Heart right ventricle (tissue), 16 donors: ENCODE measurements at regions not wholly inside any gene's neighbourhood (a gene's known extent, or its start where the extent isn't known, plus 50 kb on each side); places are given as distances from the start of the nearest gene placed in this dataset.

ENCODE experiments used
- ATAC-seq, 8 donors: fragments of 200-7000 bp; cut with Tn5 transposase; one replicate each; pipeline ENCODE4 v1.9.1; 2020; ENCODE audit warnings: mild to moderate bottlenecking in 8 of 8, moderate library complexity in 8 of 8, moderate number of reproducible peaks in 1 of 8
- DNase-seq, 2 donors: peaks; one replicate each; pipeline ENCODE4 v3.0.0-alpha.2; 2020
- H3K27ac ChIP-seq, 10 donors: fragments of 200-600 bp; sonication (generic) in 2 of 10; one replicate each; pipeline versions ENCODE4 v1.5.0 to v1.8.0; 2020 to 2022; ENCODE audit warnings: mild to moderate bottlenecking in 3 of 10
- H3K27me3 ChIP-seq, 7 donors: fragments of 200-600 bp; one replicate each; pipeline ENCODE4 v1.8.0; 2021 to 2022; ENCODE audit warnings: mild to moderate bottlenecking in 2 of 7
- H3K36me3 ChIP-seq, 9 donors: fragments of 200-600 bp; sonication (generic) in 1 of 9; one replicate each; pipeline versions ENCODE4 v1.5.0 to v1.8.0; 2020 to 2022; ENCODE audit warnings: mild to moderate bottlenecking in 2 of 9
- H3K4me1 ChIP-seq, 9 donors: fragments of 200-600 bp; sonication (generic) in 1 of 9; one replicate each; pipeline versions ENCODE4 v1.5.0 to v1.8.0; 2020 to 2022; ENCODE audit warnings: mild to moderate bottlenecking in 4 of 9
- H3K4me3 ChIP-seq, 10 donors: fragments of 200-600 bp; sonication (generic) in 2 of 10; one replicate each; pipeline versions ENCODE4 v1.5.0 to v1.8.0; 2020 to 2022; ENCODE audit warnings: mild to moderate bottlenecking in 7 of 10, moderate library complexity in 2 of 10
- H3K9me3 ChIP-seq, 11 donors: fragments of 200-600 bp in 10 of 11; sonication (generic) in 2 of 11; one replicate each; pipeline versions ENCODE4 v1.5.0 to v1.8.0; 2013 to 2022; ENCODE audit warnings: mild to moderate bottlenecking in 2 of 11, control low read depth in 1 of 11, moderate library complexity in 1 of 11
- WGBS, 2 donors: extraction: QIAGEN DNeasy Blood & Tissue Kit; methylation state at CpG; one replicate each; pipeline ENCODE4 v1.1.7; 2013; ENCODE audit warnings: inconsistent platforms in 1 of 2; 5-methylcytosine and 5-hydroxymethylcytosine counted together
- intact Hi-C, 10 donors: fragments of 100-400 bp; cut with DNase I; formaldehyde crosslinking; loops; one replicate each; pipeline versions ENCODE4 v1.11.1 to v1.14.2; 2022
- TF ChIP-seq, protein P1 (sequence below), 9 donors: fragments of 200-600 bp; sonication (generic) in 2 of 9; IDR thresholded peaks; one replicate each; pipeline versions ENCODE4 v1.5.0 to v1.8.0; 2021 to 2022; ENCODE audit warnings: antibody characterized with exemption in 9 of 9, mild to moderate bottlenecking in 5 of 9, moderate library complexity in 1 of 9
- donor health status: Arrhythmogenic right ventricular cardiomyopathy.
- donor health status: ischemic (EF 13 %, LVEDD 7.1; RV severe dilation, severe dysfunction).
- donor health status: healthy with polysubstance abuse.
- donor health status: DM: no; HTN: yes; CAD: no.
- donor health status: DM: no; HTN: no; CAD: no.
- donor health status: ischemic (EF 25% LVEDD 6.9; RV normal size, moderate dysfunction).
- donor health status: ischemic (EF 25% LVEDD 5.7; RV mildly dilated, moderate dysfunction).
- donor health status: healthy.
- donor health status: DM: yes; HTN: yes; CAD: no.
- donor health status: Ischemic cardiomyopathy.
- donor health status: ischemic (EF 35%, LVEDD 5.7; RV mildly dilated, moderate dysfunction).
- donor health status: nonischemic (EF 11% LVEDD 7.7; RV severe dilation, severe dysfunction).
- donor health status: DM: yes; HTN: yes; CAD: no.
- donor health status: PGD.
- donor health status: ischemic (EF 29% LVEDD 5.4; RV normal size, mild dysfunction).
- donor health status: nonischemic (EF 23%, LVEDD 6.1; RV moderate dilation, normal function).

DNA sequence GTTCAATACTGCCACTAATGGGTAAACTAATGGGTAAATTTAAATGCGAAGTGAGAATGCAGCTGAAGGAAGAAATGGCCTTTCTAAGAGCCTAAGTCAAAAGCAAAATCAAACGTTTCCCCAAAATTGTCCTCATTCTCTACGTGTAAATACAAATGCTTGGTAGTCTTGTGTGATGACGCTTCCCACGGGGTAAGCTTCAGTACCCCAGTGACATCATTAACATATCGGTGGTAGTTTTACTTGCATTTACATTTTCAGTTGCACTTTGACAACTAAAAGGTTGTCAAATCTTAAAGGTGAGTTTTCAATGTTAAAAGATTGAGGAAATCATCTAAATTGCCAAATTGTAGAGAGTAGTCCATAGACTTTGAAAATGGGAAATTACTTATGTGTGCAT, 550.7 kb upstream of the CCNG1 start:
- no peak for DNase-seq
- WGBS, 2 donors = 55 to 56% methylated on average over 6 of the region's 6 CpGs
- no peaks in the 10 kb centered on the region for H3K27me3 ChIP-seq
- intact Hi-C loops = no loop called here
- no peaks in the 10 kb centered on the region for H3K4me1 ChIP-seq
- H3K4me3 ChIP-seq = no peak overlapping the region
- no peak for ATAC-seq
- H3K36me3 ChIP-seq = no peaks in the 10 kb centered on the region
- no peak overlapping the region for H3K27ac ChIP-seq
- H3K9me3 ChIP-seq = peaks cover 0 to 26% (median 0%) of the 10 kb centered on the region in 11 donors
- TF ChIP-seq, protein P1, sequence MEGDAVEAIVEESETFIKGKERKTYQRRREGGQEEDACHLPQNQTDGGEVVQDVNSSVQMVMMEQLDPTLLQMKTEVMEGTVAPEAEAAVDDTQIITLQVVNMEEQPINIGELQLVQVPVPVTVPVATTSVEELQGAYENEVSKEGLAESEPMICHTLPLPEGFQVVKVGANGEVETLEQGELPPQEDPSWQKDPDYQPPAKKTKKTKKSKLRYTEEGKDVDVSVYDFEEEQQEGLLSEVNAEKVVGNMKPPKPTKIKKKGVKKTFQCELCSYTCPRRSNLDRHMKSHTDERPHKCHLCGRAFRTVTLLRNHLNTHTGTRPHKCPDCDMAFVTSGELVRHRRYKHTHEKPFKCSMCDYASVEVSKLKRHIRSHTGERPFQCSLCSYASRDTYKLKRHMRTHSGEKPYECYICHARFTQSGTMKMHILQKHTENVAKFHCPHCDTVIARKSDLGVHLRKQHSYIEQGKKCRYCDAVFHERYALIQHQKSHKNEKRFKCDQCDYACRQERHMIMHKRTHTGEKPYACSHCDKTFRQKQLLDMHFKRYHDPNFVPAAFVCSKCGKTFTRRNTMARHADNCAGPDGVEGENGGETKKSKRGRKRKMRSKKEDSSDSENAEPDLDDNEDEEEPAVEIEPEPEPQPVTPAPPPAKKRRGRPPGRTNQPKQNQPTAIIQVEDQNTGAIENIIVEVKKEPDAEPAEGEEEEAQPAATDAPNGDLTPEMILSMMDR (IDR thresholded peaks at IDR 0.05) = no peak

DNA sequence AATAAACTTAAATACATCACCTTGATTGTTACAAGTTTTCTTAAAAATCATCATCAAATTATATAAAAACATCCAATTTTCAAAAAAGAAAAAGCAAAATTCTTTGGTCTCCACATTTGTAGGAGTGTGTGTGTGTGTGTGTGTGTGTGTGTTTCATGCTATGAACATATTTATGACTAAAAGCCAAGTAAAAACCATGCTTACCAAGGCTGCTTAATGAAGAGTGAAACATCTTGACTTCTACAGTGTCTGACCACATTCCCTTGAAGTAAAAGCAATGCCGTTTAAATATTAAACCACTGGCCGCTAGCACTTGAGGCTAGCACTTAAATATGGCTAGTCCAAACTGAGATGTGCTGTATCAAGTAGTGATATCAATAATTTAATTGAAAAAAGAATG, 549.1 kb upstream of the CCNG1 start:
- DNase-seq = no peak
- Histone ChIP-seq H3K27ac (no peak overlapping the region), H3K27me3 (no peaks in the 10 kb centered on the region), H3K36me3 (no peaks in the 10 kb centered on the region), H3K9me3 (peaks cover 0 to 16% (median 0%) of the 10 kb centered on the region in 11 donors), H3K4me1 (no peaks in the 10 kb centered on the region), H3K4me3 (no peak overlapping the region)
- intact Hi-C loops = no loop called here
- WGBS, 2 donors = 95 to 96% methylated on average over 2 of the region's 2 CpGs
- TF ChIP-seq, protein P1 (IDR thresholded peaks at IDR 0.05) = no peak
- no peak for ATAC-seq

DNA sequence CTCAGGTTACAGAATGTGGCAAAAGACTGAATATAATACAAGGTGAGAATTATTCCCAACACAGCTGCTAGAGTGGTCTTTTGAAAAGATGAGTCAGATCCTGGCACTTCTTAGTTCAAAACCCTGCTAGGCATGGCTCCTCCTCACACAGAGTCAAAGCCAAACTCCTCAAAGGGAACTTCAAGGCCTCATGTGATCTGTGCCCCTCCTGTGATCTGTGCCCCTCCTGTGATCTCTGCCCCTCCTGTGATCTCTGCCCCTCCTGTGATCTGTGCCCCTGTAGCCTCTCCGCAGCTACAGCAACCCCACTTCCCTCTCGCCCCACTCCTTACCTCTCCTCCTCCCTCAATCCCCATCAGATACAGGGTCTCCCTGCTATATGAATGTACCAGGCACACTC, 525.5 kb upstream of the CCNG1 start:
- WGBS, 2 donors = 49 to 69% methylated on average over 2 of the region's 2 CpGs
- Histone ChIP-seq H3K9me3 (no peaks in the 10 kb centered on the region), H3K4me3 (no peak overlapping the region), H3K27me3 (no peaks in the 10 kb centered on the region), H3K27ac (no peak overlapping the region), H3K4me1 (no peaks in the 10 kb centered on the region), H3K36me3 (no peaks in the 10 kb centered on the region)
- TF ChIP-seq, protein P1 (IDR thresholded peaks at IDR 0.05) = no peak
- ATAC-seq (no peak), DNase-seq (no peak)
- intact Hi-C loops = no loop called here

DNA sequence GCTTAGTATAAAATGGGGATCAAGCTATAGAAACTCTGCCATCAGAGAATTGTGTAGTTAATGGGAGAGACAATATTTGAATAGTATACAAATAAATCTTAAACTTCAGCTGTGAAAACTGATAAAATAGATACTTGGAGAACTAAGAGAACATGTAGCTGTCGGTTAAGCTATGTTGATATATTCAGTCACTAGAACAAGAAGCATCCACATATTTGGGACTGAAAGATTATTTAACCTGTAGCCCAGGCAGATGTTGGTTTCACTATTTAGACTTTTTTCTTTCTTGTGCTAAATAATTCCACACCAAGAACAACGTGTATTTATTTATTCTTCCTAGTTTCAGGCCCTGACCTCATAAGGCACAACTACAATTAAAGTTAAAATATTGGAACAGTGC, 521.0 kb upstream of the CCNG1 start:
- Histone ChIP-seq H3K9me3 (peaks cover 0 to 28% (median 0%) of the 10 kb centered on the region in 11 donors), H3K27ac (no peak overlapping the region), H3K4me1 (no peaks in the 10 kb centered on the region), H3K27me3 (no peaks in the 10 kb centered on the region), H3K36me3 (no peaks in the 10 kb centered on the region), H3K4me3 (no peak overlapping the region)
- TF ChIP-seq, protein P1 (IDR thresholded peaks at IDR 0.05) = no peak
- ATAC-seq (no peak), DNase-seq (no peak)
- WGBS, 2 donors = 64 to 68% methylated on average over 2 of the region's 2 CpGs
- intact Hi-C loops = no loop called here

DNA sequence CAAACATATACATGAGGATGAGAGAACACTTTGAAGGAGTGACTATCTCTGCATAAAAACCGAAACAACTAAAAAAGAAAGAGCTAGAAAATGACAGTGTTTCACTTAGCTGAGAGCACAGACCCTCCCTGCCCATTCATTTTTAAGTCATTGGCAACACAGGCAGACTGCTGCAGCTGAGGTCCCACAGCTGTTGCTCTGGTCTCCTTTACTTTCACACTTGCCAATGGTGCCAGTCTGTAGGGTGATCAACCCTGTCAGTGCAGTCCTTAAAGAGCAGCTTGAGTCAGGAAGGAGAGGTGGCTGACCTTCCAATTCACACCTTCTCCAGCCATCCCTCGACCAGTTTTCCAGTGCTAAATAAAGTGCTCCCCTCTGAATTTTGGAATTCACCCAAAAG, 508.3 kb upstream of the CCNG1 start:
- no peak overlapping the region for H3K27ac ChIP-seq
- WGBS, 2 donors = 41 to 45% methylated on average over 2 of the region's 2 CpGs
- H3K4me1 ChIP-seq = no peaks in the 10 kb centered on the region
- peaks cover 0 to 38% (median 7%) of the 10 kb centered on the region in 11 donors for H3K9me3 ChIP-seq
- no peak overlapping the region for H3K4me3 ChIP-seq
- ATAC-seq = no peak
- TF ChIP-seq, protein P1 (IDR thresholded peaks at IDR 0.05) = no peak
- intact Hi-C loops = no loop called here
- H3K36me3 ChIP-seq = no peaks in the 10 kb centered on the region
- DNase-seq = no peak
- no peaks in the 10 kb centered on the region for H3K27me3 ChIP-seq
